Adrenal gland (tissue), 9 donors: ENCODE measurements at regions not wholly inside any gene's neighbourhood (a gene's known extent, or its start where the extent isn't known, plus 50 kb on each side); places are given as distances from the start of the nearest gene placed in this dataset.

Experiments used
- DNase-seq, 7 donors: peaks; one replicate each; pipeline ENCODE4 v3.0.0-alpha.2; 2019 to 2020
- H3K27ac ChIP-seq, 5 donors: fragments of 200-600 bp; sonication (generic) in 4 of 5; 1 replicate in 3 of 5; 2 replicates in 2 of 5; pipeline versions ENCODE4 v1.5.1 to v1.8.0; 2016 to 2020; ENCODE audit warnings: mild to moderate bottlenecking in 1 of 5
- H3K27me3 ChIP-seq: fragments of 200-600 bp; 2 replicates; pipeline ENCODE4 v1.8.0; 2021
- H3K36me3 ChIP-seq, 2 donors: fragments of 200-600 bp; replicated peaks in 1 of 2; 1 replicate in 1 of 2; 2 replicates in 1 of 2; pipeline versions ENCODE4 v1.5.1 to v1.8.0; 2018 to 2022
- H3K4me1 ChIP-seq, 2 donors: fragments of 200-600 bp; replicated peaks in 1 of 2; 1 replicate in 1 of 2; 2 replicates in 1 of 2; pipeline versions ENCODE4 v1.5.1 to v1.8.0; 2018 to 2021
- H3K4me3 ChIP-seq, 4 donors: fragments of 200-600 bp; sonication (generic) in 3 of 4; one replicate each; pipeline ENCODE4 v1.5.1; 2016 to 2018
- H3K9me3 ChIP-seq, 3 donors: fragments of 200-600 bp; sonication (generic) in 1 of 3; replicated peaks in 1 of 3; 1 replicate in 2 of 3; 2 replicates in 1 of 3; pipeline versions ENCODE4 v1.5.1 to v1.8.0; 2016 to 2021
- CTCF ChIP-seq, 6 experiments: fragments of 450-650 bp in 4 of 6; fragments of 200-600 bp in 2 of 6; sonication (generic) in 1 of 6; IDR thresholded peaks; 1 replicate in 5 of 6; 2 replicates in 1 of 6; pipeline versions ENCODE4 v1.5.1 to v1.8.0; 2016 to 2021; ENCODE audit warnings: antibody characterized with exemption in 6 of 6, mild to moderate bottlenecking in 2 of 6, moderate library complexity in 1 of 6
- POLR2A ChIP-seq, 2 donors: fragments of 450-650 bp; IDR thresholded peaks; one replicate each; pipeline ENCODE4 v1.6.1; 2017; ENCODE audit warnings: antibody characterized with exemption in 2 of 2, mild to moderate bottlenecking in 2 of 2, moderate library complexity in 1 of 2
- WGBS, 4 donors: extraction: QIAGEN DNeasy Blood & Tissue Kit in 2 of 4; methylation state at CpG; one replicate each; pipeline versions ENCODE4 v1.1.5 to v1.1.7; 2013 to 2017; 5-methylcytosine and 5-hydroxymethylcytosine counted together
- intact Hi-C, 2 donors: fragments of 100-400 bp; cut with DNase I; formaldehyde crosslinking; loops; one replicate each; pipeline versions ENCODE4 v1.14.1 to v1.15.0; 2022 to 2023
- donor health status: healthy with polysubstance abuse.
- donor health status: Bipolar disorder and iron deficiency.
- donor health status: DM: yes; HTN: yes; CAD: no.
- donor health status: DM: no; HTN: no; CAD: no.
- donor health status: DM: no; HTN: no; CAD: no.

- H3K4me1 ChIP-seq = no peaks in the 10 kb centered on the region
- no peak overlapping the region for H3K27ac ChIP-seq
- H3K27me3 ChIP-seq = no peaks in the 10 kb centered on the region
- H3K4me3 ChIP-seq = no peak overlapping the region
- DNase-seq = no peak
- H3K36me3 ChIP-seq = no peaks in the 10 kb centered on the region
- 74 to 85% (median 79%) methylated on average over 5 of the region's 5 CpGs for WGBS, 4 donors
- TF ChIP-seq POLR2A (IDR thresholded peaks at IDR 0.05) = no peak
- TF ChIP-seq CTCF (IDR thresholded peaks at IDR 0.05) = no peak
- no peaks in the 10 kb centered on the region for H3K9me3 ChIP-seq
- intact Hi-C loops = no loop called here
Measured at GRCh38 chr6:106800379-106800778, 171.0 kb downstream of the QRSL1 start.

- Histone ChIP-seq H3K27ac (no peak overlapping the region), H3K9me3 (no peaks in the 10 kb centered on the region), H3K27me3 (no peaks in the 10 kb centered on the region), H3K4me1 (no peaks in the 10 kb centered on the region), H3K36me3 (no peaks in the 10 kb centered on the region), H3K4me3 (no peak overlapping the region)
- intact Hi-C loops = no loop called here
- TF ChIP-seq POLR2A (IDR thresholded peaks at IDR 0.05) (no peak), CTCF (IDR thresholded peaks at IDR 0.05) (no peak)
- DNase-seq = no peak
- WGBS, 4 donors = 65 to 71% (median 66%) methylated on average over 7 to 8 of the region's 8 CpGs
Measured at GRCh38 chr6:106799031-106799894, 169.9 kb downstream of the QRSL1 start.

GRCh38 chr6:106797186-106797585 is 167.8 kb downstream of the QRSL1 start:
- no peaks in the 10 kb centered on the region for H3K9me3 ChIP-seq
- H3K36me3 ChIP-seq = no peaks in the 10 kb centered on the region
- H3K27me3 ChIP-seq = no peaks in the 10 kb centered on the region
- intact Hi-C loops = no loop called here
- no peak overlapping the region for H3K4me3 ChIP-seq
- DNase-seq = no peak
- 75 to 92% (median 84%) methylated on average over 2 of the region's 2 CpGs for WGBS, 4 donors
- no peaks in the 10 kb centered on the region for H3K4me1 ChIP-seq
- no peak overlapping the region for H3K27ac ChIP-seq
- TF ChIP-seq CTCF (IDR thresholded peaks at IDR 0.05) (no peak), POLR2A (IDR thresholded peaks at IDR 0.05) (no peak)

- no peak overlapping the region for H3K27ac ChIP-seq
- intact Hi-C loops = no loop called here
- no peaks in the 10 kb centered on the region for H3K36me3 ChIP-seq
- 66 to 76% (median 72%) methylated on average over 1 of the region's 1 CpG for WGBS, 4 donors
- H3K4me1 ChIP-seq = no peaks in the 10 kb centered on the region
- TF ChIP-seq POLR2A (IDR thresholded peaks at IDR 0.05) = no peak
- no peak for TF ChIP-seq CTCF (IDR thresholded peaks at IDR 0.05)
- no peaks in the 10 kb centered on the region for H3K9me3 ChIP-seq
- H3K27me3 ChIP-seq = no peaks in the 10 kb centered on the region
- DNase-seq = no peak
- no peak overlapping the region for H3K4me3 ChIP-seq
Measured at GRCh38 chr6:106796781-106797180, 167.4 kb downstream of the QRSL1 start.
